Keratinocyte (primary cell): ENCODE measurements at regions not wholly inside any gene's neighbourhood (a gene's known extent, or its start where the extent isn't known, plus 50 kb on each side); places are given as distances from the start of the nearest gene placed in this dataset.

Experiments used
- CTCF ChIP-seq, 3 experiments: IDR thresholded peaks in 1 of 3; conservative IDR thresholded peaks in 1 of 3; optimal IDR thresholded peaks in 1 of 3; 2 replicates in 2 of 3; 3 replicates in 1 of 3; pipeline versions ENCODE3 to v1.5.1; 2011; ENCODE audit warnings: low read length in 3 of 3, mild to moderate bottlenecking in 3 of 3, moderate library complexity in 2 of 3, control low read depth in 1 of 3, inconsistent platforms in 1 of 3; ENCODE audit not compliant: insufficient read depth in 2 of 3; ENCODE audit errors: extremely low read depth in 1 of 3
- EZH2 ChIP-seq: IDR thresholded peaks from one replicate; pipeline ENCODE4 v1.6.1; 2012; ENCODE audit warnings: inconsistent platforms, mild to moderate bottlenecking, low read length, moderate library complexity

GRCh38 chr21:22649246-22649645 lies 1651.0 kb downstream of the NCAM2 start:
- no peak for TF ChIP-seq CTCF (optimal IDR thresholded peaks at IDR 0.05 in 1 of 3, IDR thresholded peaks at IDR 0.05 in 1 of 3, conservative IDR thresholded peaks at IDR 0.05 in 1 of 3; ENCODE audit: extremely low read depth in 1 of 3, insufficient read depth in 2 of 3, low read length in 3 of 3)
- no peak for TF ChIP-seq EZH2
